IMR-90 (cell line): ENCODE measurements at regions not wholly inside any gene's neighbourhood (a gene's known extent, or its start where the extent isn't known, plus 50 kb on each side); places are given as distances from the start of the nearest gene placed in this dataset.

Experiments used
- ATAC-seq: fragments of 200-7000 bp; cut with Tn5 transposase; 2 replicates; pipeline ENCODE4 v1.9.1; 2020; ENCODE audit warnings: low read depth, mild to moderate bottlenecking, moderate library complexity
- BruUV-seq: library from RNA; stranded (reverse); fragments of 400-500 nt; replicated peaks from 2 replicates; lab custom pipeline; 2021; lab: Mats Ljungman, UMichigan
- CTCF ChIA-PET: fragments of 300-600 bp; formaldehyde crosslinking; extraction: SDS; loops from one replicate; lab custom pipeline; 2021; ENCODE audit warnings: antibody characterized with exemption; lab: Yijun Ruan, JAX
- POLR2A ChIA-PET: fragments of 300-600 bp; sonication (Branson Sonifier 250); formaldehyde crosslinking; loops from one replicate; lab custom pipeline; 2022; ENCODE audit warnings: antibody characterized with exemption; ENCODE audit not compliant: unreplicated experiment; lab: Charles Lee
- DNase-seq: peaks from one replicate; pipeline ENCODE4 v3.0.0; 2013
- H2AFZ ChIP-seq: replicated peaks from 2 replicates; pipeline ENCODE3; 2013; ENCODE audit warnings: low read length, mild to moderate bottlenecking; ENCODE audit not compliant: poor library complexity
- H2AK5ac ChIP-seq: 2 replicates; pipeline ENCODE4 v1.6.1; 2013; ENCODE audit warnings: low read depth, low read length, inconsistent platforms
- H2AK9ac ChIP-seq: replicated peaks from 2 replicates; pipeline ENCODE3; 2013; ENCODE audit warnings: mild to moderate bottlenecking, low read depth, low read length, moderate library complexity; ENCODE audit not compliant: poor library complexity
- H2BK120ac ChIP-seq: 2 replicates; pipeline ENCODE4 v1.6.1; 2013; ENCODE audit warnings: low read depth, low read length, inconsistent platforms
- H2BK15ac ChIP-seq: 3 replicates; pipeline ENCODE4 v1.6.1; 2013; ENCODE audit warnings: low read depth, low read length, inconsistent platforms
- H2BK20ac ChIP-seq: 2 replicates; pipeline ENCODE4 v1.6.1; 2013; ENCODE audit warnings: low read depth, mild to moderate bottlenecking, inconsistent platforms, low read length, moderate library complexity
- H2BK5ac ChIP-seq: 2 replicates; pipeline ENCODE4 v1.6.1; 2013; ENCODE audit warnings: mild to moderate bottlenecking, low read depth, low read length, inconsistent platforms; ENCODE audit not compliant: poor library complexity, severe bottlenecking
- H3K14ac ChIP-seq: replicated peaks from 2 replicates; pipeline ENCODE4 v1.6.1; 2013; ENCODE audit warnings: low read depth, low read length, inconsistent platforms
- H3K18ac ChIP-seq: 2 replicates; pipeline ENCODE4 v1.6.1; 2013; ENCODE audit warnings: low read depth, low read length, control low read depth
- H3K23ac ChIP-seq: 2 replicates; pipeline ENCODE4 v1.6.1; 2013; ENCODE audit warnings: low read depth, low read length, inconsistent platforms
- H3K27ac ChIP-seq: 2 replicates; pipeline ENCODE4 v1.5.1; 2013; ENCODE audit warnings: mild to moderate bottlenecking, control low read depth, low read length; ENCODE audit not compliant: insufficient read depth
- H3K27me3 ChIP-seq: 2 replicates; pipeline ENCODE4 v1.6.1; 2013; ENCODE audit warnings: low read length; ENCODE audit not compliant: control insufficient read depth, insufficient read depth
- H3K36me3 ChIP-seq: 2 replicates; pipeline ENCODE4 v1.6.1; 2013; ENCODE audit warnings: low read length, mixed read lengths; ENCODE audit not compliant: control insufficient read depth, insufficient read depth
- H3K4ac ChIP-seq: 2 replicates; pipeline ENCODE4 v1.6.1; 2013; ENCODE audit warnings: low read depth, low read length, inconsistent platforms
- H3K4me1 ChIP-seq: 2 replicates; pipeline ENCODE4 v1.6.1; 2013; ENCODE audit warnings: low read length, mixed read lengths; ENCODE audit not compliant: control insufficient read depth, insufficient read depth
- H3K4me2 ChIP-seq: 2 replicates; pipeline ENCODE4 v1.6.1; 2013; ENCODE audit warnings: low read depth, mild to moderate bottlenecking, control low read depth, low read length, moderate library complexity
- H3K4me3 ChIP-seq: 2 replicates; pipeline ENCODE4 v1.5.1; 2013; ENCODE audit warnings: low read depth, mild to moderate bottlenecking, control low read depth, low read length, moderate library complexity; ENCODE audit not compliant: insufficient read depth
- H3K56ac ChIP-seq: 2 replicates; pipeline ENCODE4 v1.6.1; 2013; ENCODE audit warnings: low read length, inconsistent platforms; ENCODE audit not compliant: insufficient read depth; ENCODE audit errors: extremely low read depth
- H3K79me1 ChIP-seq, 2 experiments: 2 replicates each; pipeline ENCODE4 v1.6.1; 2013; ENCODE audit warnings: low read length in 2 of 2, inconsistent platforms in 1 of 2, low read depth in 1 of 2
- H3K9ac ChIP-seq: 2 replicates; pipeline ENCODE4 v1.6.1; 2013; ENCODE audit warnings: low read depth, low read length, control low read depth
- H3K9me1 ChIP-seq: 2 replicates; pipeline ENCODE4 v1.6.1; 2013; ENCODE audit warnings: low read length, inconsistent platforms; ENCODE audit not compliant: insufficient read depth
- H3K9me3 ChIP-seq: 2 replicates; pipeline ENCODE4 v1.6.1; 2013; ENCODE audit warnings: low read length; ENCODE audit not compliant: control insufficient read depth, insufficient read depth
- H4K20me1 ChIP-seq: 2 replicates; pipeline ENCODE4 v1.6.1; 2013; ENCODE audit warnings: low read length, inconsistent platforms; ENCODE audit not compliant: insufficient read depth
- H4K5ac ChIP-seq: 2 replicates; pipeline ENCODE4 v1.6.1; 2013; ENCODE audit warnings: mild to moderate bottlenecking, low read depth, low read length, control low read depth
- H4K8ac ChIP-seq, 2 experiments: 2 replicates each; pipeline ENCODE4 v1.6.1; 2013; ENCODE audit warnings: low read depth in 2 of 2, low read length in 2 of 2, control low read depth in 1 of 2, inconsistent platforms in 1 of 2
- H4K91ac ChIP-seq: 2 replicates; pipeline ENCODE4 v1.6.1; 2013; ENCODE audit warnings: low read depth, low read length, inconsistent platforms; ENCODE audit not compliant: insufficient read depth
- CEBPB ChIP-seq: IDR thresholded peaks from 2 replicates; pipeline ENCODE4 v1.6.1; 2012; ENCODE audit warnings: low read depth, low read length, improper control_type of control experiment
- FOS ChIP-seq: fragments of 150-350 bp; IDR thresholded peaks from 2 replicates; pipeline ENCODE4 v1.6.1; 2016; ENCODE audit warnings: low read depth, low read length
- MAFK ChIP-seq: IDR thresholded peaks from 2 replicates; pipeline ENCODE4 v1.6.1; 2012; ENCODE audit warnings: low read depth, low read length, improper control_type of control experiment
- MAZ ChIP-seq: IDR thresholded peaks from 2 replicates; pipeline ENCODE4 v1.6.1; 2012; ENCODE audit warnings: low read depth, mild to moderate bottlenecking, low read length, improper control_type of control experiment, moderate library complexity, borderline replicate concordance
- MXI1 ChIP-seq: IDR thresholded peaks from 2 replicates; pipeline ENCODE4 v1.6.1; 2012; ENCODE audit warnings: low read depth, mild to moderate bottlenecking, low read length, moderate library complexity, borderline replicate concordance
- POLR2A ChIP-seq: IDR thresholded peaks from 2 replicates; pipeline ENCODE4 v1.6.1; 2012; ENCODE audit warnings: mild to moderate bottlenecking, low read depth, low read length
- RAD21 ChIP-seq: IDR thresholded peaks from 2 replicates; pipeline ENCODE4 v1.6.1; 2012; ENCODE audit warnings: low read length, improper control_type of control experiment
- RCOR1 ChIP-seq: IDR thresholded peaks from 2 replicates; pipeline ENCODE4 v1.6.1; 2012; ENCODE audit warnings: mild to moderate bottlenecking, low read length, improper control_type of control experiment; ENCODE audit not compliant: insufficient replicate concordance
- RFX5 ChIP-seq: IDR thresholded peaks from 2 replicates; pipeline ENCODE4 v1.8.0; 2012; ENCODE audit warnings: low read depth, mild to moderate bottlenecking, low read length, moderate library complexity
- SMC3 ChIP-seq: fragments of 150-350 bp; IDR thresholded peaks from 2 replicates; pipeline ENCODE4 v1.6.1; 2016; ENCODE audit warnings: low read depth, mild to moderate bottlenecking, antibody characterized with exemption, low read length, moderate library complexity
- USF2 ChIP-seq: fragments of 150-350 bp; IDR thresholded peaks from 2 replicates; pipeline ENCODE4 v1.6.1; 2017; ENCODE audit warnings: mild to moderate bottlenecking, antibody characterized with exemption, low read length, low read depth
- WGBS, 2 experiments: methylation state at CpG; one replicate each; pipeline versions ENCODE4 v1.1.5 to v1.1.7; 2013; ENCODE audit warnings: missing lambda C conversion rate in 2 of 2; ENCODE audit not compliant: insufficient read length in 1 of 2; ENCODE audit errors: extremely low coverage in 2 of 2; 5-methylcytosine and 5-hydroxymethylcytosine counted together
- dilution Hi-C: fragments of 300-500 bp; cut with HindIII; formaldehyde crosslinking; loops from one replicate; pipeline ENCODE4 v1.14.3; 2018; ENCODE audit warnings: low sequenced_read_pairs; ENCODE audit not compliant: unreplicated experiment
- in situ Hi-C: fragments of 300-500 bp; cut with MboI; formaldehyde crosslinking; loops from 3 replicates; pipeline ENCODE4 v1.14.3; 2019; ENCODE audit warnings: low sequenced_read_pairs, inconsistent platforms, mixed read lengths
- intact Hi-C: fragments of 100-400 bp; cut with micrococcal nuclease; formaldehyde crosslinking; loops from 2 replicates; pipeline ENCODE4 v1.10.0; 2022
- TF ChIP-seq, protein P1 (sequence below): conservative IDR thresholded peaks from 2 replicates; pipeline ENCODE4 v1.5.1; 2012; ENCODE audit warnings: mild to moderate bottlenecking, low read depth, low read length, improper control_type of control experiment

GRCh38 chr1:30419831-30420230, 303.6 kb downstream of the MATN1 start:
- POLR2A ChIA-PET = no interaction called here
- no peak overlapping the region for H2BK15ac ChIP-seq
- no TSS peak for BruUV-seq
- ATAC-seq (no peak), DNase-seq (no peak)
- no peak overlapping the region for H3K4me2 ChIP-seq
- H3K9me1 ChIP-seq = no peaks in the 10 kb centered on the region
- H2AFZ ChIP-seq = no peak overlapping the region
- no peaks in the 10 kb centered on the region for H4K20me1 ChIP-seq
- no peak overlapping the region for H3K23ac ChIP-seq
- no peak overlapping the region for H4K5ac ChIP-seq
- no peaks in the 10 kb centered on the region for H3K4me1 ChIP-seq
- H3K27me3 ChIP-seq = no peaks in the 10 kb centered on the region
- H3K36me3 ChIP-seq = no peaks in the 10 kb centered on the region
- no peak overlapping the region for H3K56ac ChIP-seq
- CTCF ChIA-PET = no interaction called here
- in situ Hi-C loops = no loop called here
- no peak overlapping the region for H2AK9ac ChIP-seq
- WGBS, 2 experiments = 43% methylated on average over 1 of the region's 5 CpGs; no CpG with 5 or more reads in 1 of the 2 experiments
- H4K8ac ChIP-seq = no peak overlapping the region
- no peak overlapping the region for H3K14ac ChIP-seq
- H3K4ac ChIP-seq = no peak overlapping the region
- H3K18ac ChIP-seq = no peak overlapping the region
- no peak overlapping the region for H4K91ac ChIP-seq
- TF ChIP-seq POLR2A (no peak), FOS (no peak), SMC3 (no peak), CEBPB (no peak), MAFK (no peak), RCOR1 (no peak), USF2 (no peak), RFX5 (no peak), RAD21 (no peak), MXI1 (no peak), MAZ (no peak)
- TF ChIP-seq, protein P1, sequence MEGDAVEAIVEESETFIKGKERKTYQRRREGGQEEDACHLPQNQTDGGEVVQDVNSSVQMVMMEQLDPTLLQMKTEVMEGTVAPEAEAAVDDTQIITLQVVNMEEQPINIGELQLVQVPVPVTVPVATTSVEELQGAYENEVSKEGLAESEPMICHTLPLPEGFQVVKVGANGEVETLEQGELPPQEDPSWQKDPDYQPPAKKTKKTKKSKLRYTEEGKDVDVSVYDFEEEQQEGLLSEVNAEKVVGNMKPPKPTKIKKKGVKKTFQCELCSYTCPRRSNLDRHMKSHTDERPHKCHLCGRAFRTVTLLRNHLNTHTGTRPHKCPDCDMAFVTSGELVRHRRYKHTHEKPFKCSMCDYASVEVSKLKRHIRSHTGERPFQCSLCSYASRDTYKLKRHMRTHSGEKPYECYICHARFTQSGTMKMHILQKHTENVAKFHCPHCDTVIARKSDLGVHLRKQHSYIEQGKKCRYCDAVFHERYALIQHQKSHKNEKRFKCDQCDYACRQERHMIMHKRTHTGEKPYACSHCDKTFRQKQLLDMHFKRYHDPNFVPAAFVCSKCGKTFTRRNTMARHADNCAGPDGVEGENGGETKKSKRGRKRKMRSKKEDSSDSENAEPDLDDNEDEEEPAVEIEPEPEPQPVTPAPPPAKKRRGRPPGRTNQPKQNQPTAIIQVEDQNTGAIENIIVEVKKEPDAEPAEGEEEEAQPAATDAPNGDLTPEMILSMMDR = no peak
- H2BK5ac ChIP-seq = no peak overlapping the region
- H3K27ac ChIP-seq = no peak overlapping the region
- no peak overlapping the region for H3K9ac ChIP-seq
- no peaks in the 10 kb centered on the region for H3K79me1 ChIP-seq
- no peak overlapping the region for H2BK20ac ChIP-seq
- dilution Hi-C loops = no loop called here
- no peaks in the 10 kb centered on the region for H3K9me3 ChIP-seq
- no peak overlapping the region for H2AK5ac ChIP-seq
- no peak overlapping the region for H3K4me3 ChIP-seq
- intact Hi-C loops = no loop called here
- no peak overlapping the region for H2BK120ac ChIP-seq
